ENCODE measurements at regions not wholly inside any gene's neighbourhood (a gene's known extent, or its start where the extent isn't known, plus 50 kb on each side); places are given as distances from the start of the nearest gene placed in this dataset.

- no peak for DNase-seq
Measured at GRCh38 chr1:208868554-208868953, 624.4 kb upstream of the PLXNA2 start.

GRCh38 chr1:208874915-208875314, 630.7 kb upstream of the PLXNA2 start:
- no peak for DNase-seq

GRCh38 chr1:208879022-208879421, 634.8 kb upstream of the PLXNA2 start:
- DNase-seq = no peak

- DNase-seq = no peak
Measured at GRCh38 chr1:208880433-208881100, 636.4 kb upstream of the PLXNA2 start.

GRCh38 chr1:208885060-208885459, 640.9 kb upstream of the PLXNA2 start:
- DNase-seq = no peak

- no peak for DNase-seq
Measured at GRCh38 chr1:208885650-208886049, 641.5 kb upstream of the PLXNA2 start.

GRCh38 chr1:208888376-208888775, 644.2 kb upstream of the PLXNA2 start:
- no peak for DNase-seq

GRCh38 chr1:208892147-208892546, 648.0 kb upstream of the PLXNA2 start:
- no peak for DNase-seq

- no peak for DNase-seq
Measured at GRCh38 chr1:208893251-208893650, 649.1 kb upstream of the PLXNA2 start.

GRCh38 chr1:208895181-208895580, 651.0 kb upstream of the PLXNA2 start:
- DNase-seq = no peak

GRCh38 chr1:208895820-208896219, 651.6 kb upstream of the PLXNA2 start:
- DNase-seq = no peak

GRCh38 chr1:208896768-208897167, 652.6 kb upstream of the PLXNA2 start:
- no peak for DNase-seq

GRCh38 chr1:208899438-208899837, 655.3 kb upstream of the PLXNA2 start:
- no peak for DNase-seq

- no peak for DNase-seq
Measured at GRCh38 chr1:208903251-208903905, 659.2 kb upstream of the PLXNA2 start.

- no peak for DNase-seq
Measured at GRCh38 chr1:208907790-208908189, 663.6 kb upstream of the PLXNA2 start.

- DNase-seq = no peak
Measured at GRCh38 chr1:208909011-208909984, 665.1 kb upstream of the PLXNA2 start.

- no peak for DNase-seq
Measured at GRCh38 chr1:208910161-208910560, 666.0 kb upstream of the PLXNA2 start.

GRCh38 chr1:208917281-208917680, 666.2 kb upstream of the CAMK1G start:
- no peak for DNase-seq

- no peak for DNase-seq
Measured at GRCh38 chr1:208917723-208918122, 665.8 kb upstream of the CAMK1G start.

- no peak for DNase-seq
Measured at GRCh38 chr1:208918160-208918559, 665.4 kb upstream of the CAMK1G start.

- no peak for DNase-seq
Measured at GRCh38 chr1:208919371-208919770, 664.1 kb upstream of the CAMK1G start.

GRCh38 chr1:208921259-208921658, 662.3 kb upstream of the CAMK1G start:
- no peak for DNase-seq

GRCh38 chr1:208923456-208923855, 660.1 kb upstream of the CAMK1G start:
- DNase-seq = no peak
